Liver (tissue), 7 donors: ENCODE measurements at regions not wholly inside any gene's neighbourhood (a gene's known extent, or its start where the extent isn't known, plus 50 kb on each side); places are given as distances from the start of the nearest gene placed in this dataset.

ENCODE experiments used
- DNase-seq: peaks from one replicate; pipeline ENCODE4 v3.0.0-alpha.2; 2017; ENCODE audit warnings: low spot score
- H3K27ac ChIP-seq, 2 donors: one replicate each; pipeline ENCODE4 v1.7.0; 2013; ENCODE audit warnings: inconsistent platforms in 2 of 2, low read length in 2 of 2, control low read depth in 1 of 2, low read depth in 1 of 2, mild to moderate bottlenecking in 1 of 2
- H3K27me3 ChIP-seq, 4 donors: one replicate each; pipeline versions ENCODE4 v1.6.1 to v1.7.0; 2013; ENCODE audit warnings: low read length in 3 of 4, inconsistent platforms in 1 of 4, mild to moderate bottlenecking in 1 of 4, moderate library complexity in 1 of 4; ENCODE audit not compliant: control insufficient read depth in 4 of 4, insufficient read depth in 4 of 4
- H3K36me3 ChIP-seq, 4 donors: one replicate each; pipeline versions ENCODE4 v1.6.1 to v1.7.0; 2013; ENCODE audit warnings: low read length in 3 of 4, mild to moderate bottlenecking in 3 of 4, low read depth in 1 of 4, moderate library complexity in 1 of 4; ENCODE audit not compliant: control insufficient read depth in 4 of 4, insufficient read depth in 3 of 4
- H3K4me1 ChIP-seq, 4 donors: one replicate each; pipeline versions ENCODE4 v1.6.1 to v1.7.0; 2013; ENCODE audit warnings: low read length in 3 of 4, mild to moderate bottlenecking in 3 of 4, moderate library complexity in 1 of 4; ENCODE audit not compliant: control insufficient read depth in 4 of 4, insufficient read depth in 4 of 4
- H3K4me3 ChIP-seq, 3 donors: one replicate each; pipeline versions ENCODE4 v1.6.1 to v1.7.0; 2013; ENCODE audit warnings: low read length in 3 of 3, control low read depth in 1 of 3, low read depth in 1 of 3, mild to moderate bottlenecking in 1 of 3
- H3K9ac ChIP-seq, 2 donors: one replicate each; pipeline ENCODE4 v1.7.0; 2013; ENCODE audit warnings: low read length in 2 of 2, mild to moderate bottlenecking in 2 of 2, moderate library complexity in 2 of 2, control low read depth in 1 of 2, low read depth in 1 of 2
- H3K9me3 ChIP-seq, 4 donors: one replicate each; pipeline versions ENCODE4 v1.6.1 to v1.7.0; 2013; ENCODE audit warnings: low read length in 3 of 4; ENCODE audit not compliant: control insufficient read depth in 4 of 4
- ATF3 ChIP-seq: IDR thresholded peaks from 2 replicates; pipeline ENCODE4 v1.6.1; 2016; ENCODE audit warnings: antibody characterized with exemption
- CTCF ChIP-seq: fragments of 150-350 bp; IDR thresholded peaks from 2 replicates; pipeline ENCODE4 v1.5.1; 2017; ENCODE audit warnings: improper control_type of control experiment, low read depth, low read length; ENCODE audit not compliant: missing input control
- EGR1 ChIP-seq, 2 donors: IDR thresholded peaks; 2 replicates each; pipeline ENCODE4 v1.6.1; 2016 to 2018; ENCODE audit warnings: antibody characterized with exemption in 2 of 2, low read depth in 2 of 2
- FOXA1 ChIP-seq: IDR thresholded peaks from 2 replicates; pipeline ENCODE4 v1.6.1; 2016; ENCODE audit warnings: antibody characterized with exemption
- FOXA2 ChIP-seq: IDR thresholded peaks from 2 replicates; pipeline ENCODE4 v1.6.1; 2016; ENCODE audit warnings: antibody characterized with exemption
- GABPA ChIP-seq, 2 donors: IDR thresholded peaks in 1 of 2; conservative IDR thresholded peaks in 1 of 2; 2 replicates each; pipeline ENCODE4 v1.6.1; 2016; ENCODE audit warnings: antibody characterized with exemption in 2 of 2, mild to moderate bottlenecking in 1 of 2, moderate library complexity in 1 of 2
- HNF4A ChIP-seq, 2 donors: conservative IDR thresholded peaks; 2 replicates each; pipeline ENCODE4 v1.6.1; 2016; ENCODE audit warnings: antibody characterized with exemption in 2 of 2, mild to moderate bottlenecking in 2 of 2
- HNF4G ChIP-seq: IDR thresholded peaks from 2 replicates; pipeline ENCODE4 v1.6.1; 2016; ENCODE audit warnings: antibody characterized with exemption
- JUND ChIP-seq, 2 donors: IDR thresholded peaks; 2 replicates each; pipeline ENCODE4 v1.6.1; 2016; ENCODE audit warnings: antibody characterized with exemption in 2 of 2
- MAX ChIP-seq: IDR thresholded peaks from 2 replicates; pipeline ENCODE4 v1.6.1; 2016; ENCODE audit warnings: antibody characterized with exemption
- NR2F2 ChIP-seq: IDR thresholded peaks from 2 replicates; pipeline ENCODE4 v1.6.1; 2016; ENCODE audit warnings: antibody characterized with exemption
- RAD21 ChIP-seq, 2 donors: IDR thresholded peaks; 2 replicates each; pipeline ENCODE4 v1.6.1; 2016; ENCODE audit warnings: antibody characterized with exemption in 2 of 2, mild to moderate bottlenecking in 2 of 2
- REST ChIP-seq: IDR thresholded peaks from 2 replicates; pipeline ENCODE4 v1.6.1; 2016; ENCODE audit warnings: antibody characterized with exemption, mild to moderate bottlenecking
- RXRA ChIP-seq, 2 donors: IDR thresholded peaks; 2 replicates each; pipeline ENCODE4 v1.6.1; 2017 to 2018; ENCODE audit warnings: antibody characterized with exemption in 2 of 2, mild to moderate bottlenecking in 1 of 2
- SP1 ChIP-seq: IDR thresholded peaks from 2 replicates; pipeline ENCODE4 v1.6.1; 2018; ENCODE audit warnings: antibody characterized with exemption, mild to moderate bottlenecking
- TAF1 ChIP-seq: conservative IDR thresholded peaks from 2 replicates; pipeline ENCODE4 v1.6.1; 2016; ENCODE audit warnings: antibody characterized with exemption, mild to moderate bottlenecking
- YY1 ChIP-seq: IDR thresholded peaks from 2 replicates; pipeline ENCODE4 v1.6.1; 2016; ENCODE audit warnings: antibody characterized with exemption, mild to moderate bottlenecking
- ZBTB33 ChIP-seq: IDR thresholded peaks from 2 replicates; pipeline ENCODE4 v1.6.1; 2016; ENCODE audit warnings: antibody characterized with exemption
- donor health status: healthy.
- donor health status: healthy.
- donor health status: healthy.
- donor health status: healthy.

GRCh38 chr13:38262211-38262610, 87.4 kb upstream of the UFM1 start:
- no peaks in the 10 kb centered on the region for H3K4me1 ChIP-seq
- H3K4me3 ChIP-seq: no peak overlapping the region
- no peak overlapping the region for H3K27ac ChIP-seq
- no peak for DNase-seq
- H3K9me3 ChIP-seq: no peaks in the 10 kb centered on the region
- no peak for TF ChIP-seq TAF1
- no peak for TF ChIP-seq ZBTB33
- no peak for TF ChIP-seq RXRA (IDR thresholded peaks at IDR 0.05)
- TF ChIP-seq EGR1 (IDR thresholded peaks at IDR 0.05; ENCODE audit: low read depth in 2 of 2): no peak
- no peak for TF ChIP-seq ATF3
- TF ChIP-seq GABPA (IDR thresholded peaks at IDR 0.05 in 1 of 2, conservative IDR thresholded peaks at IDR 0.05 in 1 of 2): no peak
- no peak for TF ChIP-seq YY1
- TF ChIP-seq MAX: no peak
- TF ChIP-seq SP1: no peak
- no peak for TF ChIP-seq NR2F2
- TF ChIP-seq HNF4A (conservative IDR thresholded peaks at IDR 0.05): no peak
- TF ChIP-seq HNF4G: no peak
- TF ChIP-seq REST: no peak
- no peak for TF ChIP-seq JUND (IDR thresholded peaks at IDR 0.05)
- TF ChIP-seq FOXA1: no peak
- no peak for TF ChIP-seq FOXA2
- no peak for TF ChIP-seq CTCF
- no peak for TF ChIP-seq RAD21 (IDR thresholded peaks at IDR 0.05)
- H3K27me3 ChIP-seq: no peaks in the 10 kb centered on the region
- no peaks in the 10 kb centered on the region for H3K36me3 ChIP-seq
- H3K9ac ChIP-seq: no peak overlapping the region

- Histone ChIP-seq H3K9ac (no peak overlapping the region), H3K4me1 (no peaks in the 10 kb centered on the region), H3K36me3 (no peaks in the 10 kb centered on the region), H3K4me3 (no peak overlapping the region), H3K27me3 (no peaks in the 10 kb centered on the region), H3K27ac (no peak overlapping the region), H3K9me3 (no peaks in the 10 kb centered on the region)
- DNase-seq: no peak
- TF ChIP-seq RAD21 (IDR thresholded peaks at IDR 0.05): no peak
- no peak for TF ChIP-seq MAX
- no peak for TF ChIP-seq ATF3
- no peak for TF ChIP-seq CTCF
- no peak for TF ChIP-seq REST
- TF ChIP-seq FOXA2: no peak
These were observed 94.1 kb upstream of the UFM1 start for GRCh38 chr13:38255600-38255999.
